ENCODE measurements at regions not wholly inside any gene's neighbourhood (a gene's known extent, or its start where the extent isn't known, plus 50 kb on each side); places are given as distances from the start of the nearest gene placed in this dataset.

- peaks cover 0 to 3% of the 10 kb centered on the region in 2 donors for H3K27me3 ChIP-seq (ENCODE audit: control insufficient read depth in 2 of 2, insufficient read depth in 2 of 2, low read length in 2 of 2)
- H3K27ac ChIP-seq (ENCODE audit: low read depth, low read length): no peak overlapping the region
- Mint-ChIP-seq H3K27ac (no peak overlapping the region), H3K27me3 (peaks cover 8 to 78% (median 51%) of the 10 kb centered on the region in 5 donors), H3K36me3 (peaks cover 0 to 4% (median 0%) of the 10 kb centered on the region in 5 donors), H3K9me3 (peaks cover 0 to 50% (median 13%) of the 10 kb centered on the region in 11 donors), H3K4me3 (no peak overlapping the region), H3K4me1 (no peaks in the 10 kb centered on the region)
- no peaks in the 10 kb centered on the region for H3K4me1 ChIP-seq (ENCODE audit: control insufficient read depth in 2 of 2, insufficient read depth in 2 of 2, low read length in 2 of 2)
- ATAC-seq (no peak), DNase-seq (no peak)
- H3K9me3 ChIP-seq (ENCODE audit: control insufficient read depth in 2 of 3, low read length in 3 of 3): peaks cover 0 to 10% (median 0%) of the 10 kb centered on the region in 3 experiments
- ChIA-PET POLR2A (no interaction called here), CTCF (no interaction called here)
- no peaks in the 10 kb centered on the region for H3K36me3 ChIP-seq (ENCODE audit: control insufficient read depth in 2 of 3, insufficient read depth in 3 of 3, low read length in 3 of 3)
- intact Hi-C loops (cut with micrococcal nuclease): no loop called here
- H3K4me3 ChIP-seq (ENCODE audit: low read length): no peak overlapping the region
These were observed 129.0 kb upstream of the WSCD2 start for GRCh38 chr12:108000111-108000510.

- H3K27ac ChIP-seq (ENCODE audit: low read depth, low read length): no peak overlapping the region
- H3K36me3 Mint-ChIP-seq: peaks cover 0 to 4% (median 0%) of the 10 kb centered on the region in 5 donors
- peaks cover 0 to 19% (median 4%) of the 10 kb centered on the region in 11 donors for H3K9me3 Mint-ChIP-seq
- ATAC-seq (no peak), DNase-seq (no peak)
- H3K9me3 ChIP-seq (ENCODE audit: control insufficient read depth in 2 of 3, low read length in 3 of 3): peaks cover 0 to 9% (median 0%) of the 10 kb centered on the region in 3 experiments
- H3K27me3 ChIP-seq (ENCODE audit: control insufficient read depth in 2 of 2, insufficient read depth in 2 of 2, low read length in 2 of 2): no peaks in the 10 kb centered on the region
- no peaks in the 10 kb centered on the region for H3K4me1 Mint-ChIP-seq
- no peak overlapping the region for H3K27ac Mint-ChIP-seq
- intact Hi-C loops (cut with micrococcal nuclease): no loop called here
- H3K4me3 Mint-ChIP-seq: no peak overlapping the region
- peaks cover 0 to 54% (median 27%) of the 10 kb centered on the region in 5 donors for H3K27me3 Mint-ChIP-seq
- H3K4me1 ChIP-seq (ENCODE audit: control insufficient read depth in 2 of 2, insufficient read depth in 2 of 2, low read length in 2 of 2): no peaks in the 10 kb centered on the region
- POLR2A ChIA-PET: no interaction called here
- H3K4me3 ChIP-seq (ENCODE audit: low read length): no peak overlapping the region
- no peaks in the 10 kb centered on the region for H3K36me3 ChIP-seq (ENCODE audit: control insufficient read depth in 2 of 3, insufficient read depth in 3 of 3, low read length in 3 of 3)
- CTCF ChIA-PET: no interaction called here
These were observed 124.8 kb upstream of the WSCD2 start for GRCh38 chr12:108004319-108004718.

DNA sequence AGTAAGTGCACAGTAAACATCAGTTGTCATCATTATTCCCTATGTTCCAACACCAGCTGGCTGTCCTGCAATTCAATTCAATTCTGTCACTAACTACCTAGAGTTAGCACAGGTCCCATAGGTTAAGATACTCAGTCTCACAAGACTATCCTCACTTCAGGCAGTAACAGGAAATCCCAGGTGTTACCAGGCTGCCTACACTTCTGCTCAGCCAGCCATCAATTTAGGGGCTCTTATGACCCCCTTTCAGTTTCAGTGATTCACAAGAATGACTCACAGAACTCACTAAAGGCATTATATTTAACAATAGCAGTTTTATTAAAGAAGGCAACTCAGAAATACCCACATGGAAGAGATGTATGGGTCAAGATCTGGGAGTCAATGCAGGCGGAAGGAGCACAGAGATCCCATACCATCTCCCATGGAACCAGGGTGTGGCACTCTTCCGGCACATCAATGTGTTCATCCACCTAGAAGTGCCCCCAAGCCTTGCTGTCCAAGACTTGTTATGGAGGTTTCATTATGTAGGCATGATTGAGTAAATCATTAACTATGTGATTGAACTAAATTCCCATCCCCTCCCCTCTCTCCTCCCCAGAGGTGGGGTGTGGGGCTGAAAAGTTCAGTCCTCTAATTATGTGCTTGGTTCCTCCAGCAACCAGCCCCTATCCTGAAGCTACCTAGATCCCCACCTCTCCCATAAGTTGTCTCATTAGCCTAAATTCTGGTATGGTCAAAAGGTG, 120.8 kb upstream of the WSCD2 start:
- Mint-ChIP-seq H3K9me3 (peaks cover 0 to 4% (median 0%) of the 10 kb centered on the region in 11 donors), H3K4me1 (no peaks in the 10 kb centered on the region), H3K4me3 (no peak overlapping the region), H3K36me3 (no peaks in the 10 kb centered on the region), H3K27me3 (peaks cover 3 to 35% (median 23%) of the 10 kb centered on the region in 5 donors), H3K27ac (no peak overlapping the region)
- ATAC-seq: no peak
- Histone ChIP-seq H3K4me3 (ENCODE audit: low read length) (no peak overlapping the region), H3K27me3 (ENCODE audit: control insufficient read depth in 2 of 2, insufficient read depth in 2 of 2, low read length in 2 of 2) (no peaks in the 10 kb centered on the region), H3K27ac (ENCODE audit: low read depth, low read length) (no peak overlapping the region), H3K36me3 (ENCODE audit: control insufficient read depth in 2 of 3, insufficient read depth in 3 of 3, low read length in 3 of 3) (no peaks in the 10 kb centered on the region), H3K9me3 (ENCODE audit: control insufficient read depth in 2 of 3, low read length in 3 of 3) (no peaks in the 10 kb centered on the region), H3K4me1 (ENCODE audit: control insufficient read depth in 2 of 2, insufficient read depth in 2 of 2, low read length in 2 of 2) (no peaks in the 10 kb centered on the region)
- no peak for DNase-seq
- ChIA-PET POLR2A (no interaction called here), CTCF (no interaction called here)
- intact Hi-C loops (cut with micrococcal nuclease): no loop called here

DNA sequence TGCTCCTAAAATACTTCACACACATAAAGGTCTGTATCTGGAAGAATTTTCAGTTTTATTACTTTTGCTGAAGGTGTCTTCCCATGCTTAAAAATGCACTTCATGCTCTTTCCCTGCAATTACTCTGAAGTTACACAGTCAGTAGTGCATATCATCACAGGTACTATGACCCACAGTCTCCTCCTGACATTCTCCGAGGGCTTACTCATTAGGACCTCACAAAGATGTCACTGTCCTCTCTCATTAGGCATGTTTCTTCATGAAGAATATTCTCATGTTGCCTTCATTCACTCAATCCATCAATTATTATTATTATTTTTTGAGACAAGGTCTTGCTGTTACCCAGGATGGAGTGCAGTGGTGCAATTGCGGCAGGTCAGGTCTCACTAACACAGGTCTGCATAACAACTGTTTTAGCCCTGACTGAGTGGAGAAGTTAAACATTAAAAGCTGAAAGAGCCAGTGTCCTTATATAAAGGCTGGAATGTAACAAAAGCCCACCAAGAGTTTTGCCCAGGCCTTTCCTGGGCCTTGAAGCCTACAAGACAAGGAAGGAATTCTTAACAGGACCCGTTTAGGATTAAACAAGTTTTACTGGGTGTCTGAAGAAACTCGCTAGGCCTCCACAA, 119.5 kb upstream of the WSCD2 start:
- ChIA-PET CTCF (no interaction called here), POLR2A (no interaction called here)
- no peak overlapping the region for H3K27ac ChIP-seq (ENCODE audit: low read depth, low read length)
- Mint-ChIP-seq H3K4me3 (no peak overlapping the region), H3K27me3 (peaks cover 3 to 32% (median 30%) of the 10 kb centered on the region in 5 donors), H3K4me1 (no peaks in the 10 kb centered on the region), H3K27ac (no peak overlapping the region), H3K9me3 (peaks cover 0 to 2% (median 0%) of the 10 kb centered on the region in 11 donors), H3K36me3 (no peaks in the 10 kb centered on the region)
- ATAC-seq (no peak), DNase-seq (no peak)
- H3K27me3 ChIP-seq (ENCODE audit: control insufficient read depth in 2 of 2, insufficient read depth in 2 of 2, low read length in 2 of 2): no peaks in the 10 kb centered on the region
- no peaks in the 10 kb centered on the region for H3K4me1 ChIP-seq (ENCODE audit: control insufficient read depth in 2 of 2, insufficient read depth in 2 of 2, low read length in 2 of 2)
- no peaks in the 10 kb centered on the region for H3K36me3 ChIP-seq (ENCODE audit: control insufficient read depth in 2 of 3, insufficient read depth in 3 of 3, low read length in 3 of 3)
- intact Hi-C loops (cut with micrococcal nuclease): no loop called here
- no peak overlapping the region for H3K4me3 ChIP-seq (ENCODE audit: low read length)
- no peaks in the 10 kb centered on the region for H3K9me3 ChIP-seq (ENCODE audit: control insufficient read depth in 2 of 3, low read length in 3 of 3)

DNA sequence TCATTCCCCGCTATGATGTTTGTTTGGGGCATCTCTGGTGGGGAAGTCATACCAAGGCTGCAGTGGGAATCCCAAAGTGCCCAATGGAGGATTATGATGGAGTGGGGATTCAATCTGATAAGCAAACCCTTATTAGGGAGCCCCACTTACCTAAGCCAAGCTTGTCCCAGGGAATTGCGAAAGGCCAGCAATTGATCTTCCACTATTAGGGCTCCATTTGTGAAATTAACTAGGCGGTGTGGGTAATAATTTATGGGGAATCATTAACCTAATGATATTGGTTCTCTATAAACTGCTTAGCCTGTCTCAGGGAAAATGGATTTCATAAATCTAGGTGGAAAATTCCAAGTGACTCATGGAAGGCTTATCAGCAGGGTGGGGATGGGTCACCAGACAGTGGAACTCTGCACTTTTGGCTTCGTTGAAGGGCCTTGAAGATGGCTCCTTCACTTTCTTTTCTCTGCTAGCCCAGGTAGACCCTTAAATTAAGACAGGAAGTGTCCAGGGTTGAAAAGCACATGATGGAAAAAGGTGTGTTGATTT, 113.0 kb upstream of the WSCD2 start:
- H3K4me3 Mint-ChIP-seq: no peak overlapping the region
- Histone ChIP-seq H3K27ac (ENCODE audit: low read depth, low read length) (no peak overlapping the region), H3K4me3 (ENCODE audit: low read length) (no peak overlapping the region), H3K9me3 (ENCODE audit: control insufficient read depth in 2 of 3, low read length in 3 of 3) (no peaks in the 10 kb centered on the region), H3K27me3 (ENCODE audit: control insufficient read depth in 2 of 2, insufficient read depth in 2 of 2, low read length in 2 of 2) (no peaks in the 10 kb centered on the region), H3K36me3 (ENCODE audit: control insufficient read depth in 2 of 3, insufficient read depth in 3 of 3, low read length in 3 of 3) (no peaks in the 10 kb centered on the region), H3K4me1 (ENCODE audit: control insufficient read depth in 2 of 2, insufficient read depth in 2 of 2, low read length in 2 of 2) (no peaks in the 10 kb centered on the region)
- DNase-seq (no peak), ATAC-seq (no peak)
- no peaks in the 10 kb centered on the region for H3K4me1 Mint-ChIP-seq
- H3K27me3 Mint-ChIP-seq: peaks cover 3 to 53% (median 37%) of the 10 kb centered on the region in 5 donors
- no peak overlapping the region for H3K27ac Mint-ChIP-seq
- H3K36me3 Mint-ChIP-seq: no peaks in the 10 kb centered on the region
- intact Hi-C loops (cut with micrococcal nuclease): no loop called here
- ChIA-PET CTCF (no interaction called here), POLR2A (no interaction called here)
- H3K9me3 Mint-ChIP-seq: peaks cover 0 to 5% (median 1%) of the 10 kb centered on the region in 11 donors

GRCh38 chr12:108017472-108018057, 111.5 kb upstream of the WSCD2 start:
- Histone ChIP-seq H3K4me3 (ENCODE audit: low read length) (no peak overlapping the region), H3K4me1 (ENCODE audit: control insufficient read depth in 2 of 2, insufficient read depth in 2 of 2, low read length in 2 of 2) (no peaks in the 10 kb centered on the region), H3K9me3 (ENCODE audit: control insufficient read depth in 2 of 3, low read length in 3 of 3) (no peaks in the 10 kb centered on the region), H3K27me3 (ENCODE audit: control insufficient read depth in 2 of 2, insufficient read depth in 2 of 2, low read length in 2 of 2) (no peaks in the 10 kb centered on the region), H3K36me3 (ENCODE audit: control insufficient read depth in 2 of 3, insufficient read depth in 3 of 3, low read length in 3 of 3) (no peaks in the 10 kb centered on the region), H3K27ac (ENCODE audit: low read depth, low read length) (no peak overlapping the region)
- CTCF ChIA-PET: no interaction called here
- DNase-seq (no peak), ATAC-seq (no peak)
- H3K4me3 Mint-ChIP-seq: no peak overlapping the region
- peaks cover 0 to 5% (median 1%) of the 10 kb centered on the region in 11 donors for H3K9me3 Mint-ChIP-seq
- peaks cover 0 to 47% (median 32%) of the 10 kb centered on the region in 5 donors for H3K27me3 Mint-ChIP-seq
- H3K27ac Mint-ChIP-seq: no peak overlapping the region
- no peaks in the 10 kb centered on the region for H3K4me1 Mint-ChIP-seq
- intact Hi-C loops (cut with micrococcal nuclease): no loop called here
- H3K36me3 Mint-ChIP-seq: no peaks in the 10 kb centered on the region
- POLR2A ChIA-PET: no interaction called here

Measured in naive thymus-derived CD4-positive, alpha-beta T cell (primary cell).